ENCODE measurements at regions not wholly inside any gene's neighbourhood (a gene's known extent, or its start where the extent isn't known, plus 50 kb on each side); places are given as distances from the start of the nearest gene placed in this dataset.

- TF ChIP-seq CTCF (IDR thresholded peaks at IDR 0.05; ENCODE audit: low read depth, low read length, poor library complexity, severe bottlenecking) (no peak), EZH2phosphoT487 (IDR thresholded peaks at IDR 0.05; ENCODE audit: borderline replicate concordance, low read length) (no peak)
Measured at GRCh38 chr18:38475686-38476085, 910.1 kb upstream of the CELF4 start.

All from DOHH2 (cell line).